H1 (cell line): ENCODE measurements at regions not wholly inside any gene's neighbourhood (a gene's known extent, or its start where the extent isn't known, plus 50 kb on each side); places are given as distances from the start of the nearest gene placed in this dataset.

Source experiments
- CTCF ChIA-PET: fragments of 300-600 bp; sonication (Branson Sonifier 250); formaldehyde crosslinking; loops from one replicate; lab custom pipeline; 2021; ENCODE audit not compliant: partially characterized antibody; lab: Charles Lee
- POLR2A ChIA-PET: fragments of 300-600 bp; sonication (Branson Sonifier 250); formaldehyde crosslinking; loops from one replicate; lab custom pipeline; 2021; ENCODE audit warnings: inconsistent platforms; ENCODE audit not compliant: partially characterized antibody; lab: Charles Lee
- DNase-seq, 2 experiments: peaks; one replicate each; pipeline versions ENCODE4 v3.0.0 to v3.0.0-alpha.2; 2010 to 2022; ENCODE audit warnings: low spot score in 2 of 2, low read depth in 1 of 2, mixed read lengths in 1 of 2
- FAIRE-seq: peaks from 2 replicates; lab custom pipeline; 2011; peaks lifted over from hg19 to GRCh38; lab: Jason Lieb, UNC
- H2AFZ ChIP-seq: 2 replicates; pipeline ENCODE4 v1.8.1; 2012; ENCODE audit warnings: low read length, inconsistent platforms
- H2AK5ac ChIP-seq: 2 replicates; pipeline ENCODE4 v1.6.1; 2013; ENCODE audit warnings: low read depth, low read length
- H2BK120ac ChIP-seq: replicated peaks from 2 replicates; pipeline ENCODE3; 2013; ENCODE audit warnings: low read depth, low read length, inconsistent platforms
- H2BK12ac ChIP-seq: 2 replicates; pipeline ENCODE4 v1.6.1; 2013; ENCODE audit warnings: low read depth, low read length
- H2BK15ac ChIP-seq: 2 replicates; pipeline ENCODE4 v1.6.1; 2013; ENCODE audit warnings: low read length
- H2BK20ac ChIP-seq: 2 replicates; pipeline ENCODE4 v1.6.1; 2013; ENCODE audit warnings: low read length
- H2BK5ac ChIP-seq: 2 replicates; pipeline ENCODE4 v1.6.1; 2013; ENCODE audit warnings: low read depth, low read length
- H3K14ac ChIP-seq: 2 replicates; pipeline ENCODE4 v1.6.1; 2013; ENCODE audit warnings: inconsistent platforms; ENCODE audit not compliant: insufficient read length
- H3K18ac ChIP-seq: 2 replicates; pipeline ENCODE4 v1.6.1; 2013; ENCODE audit warnings: low read length; ENCODE audit errors: extremely low read depth
- H3K23ac ChIP-seq: 2 replicates; pipeline ENCODE4 v1.6.1; 2013; ENCODE audit warnings: inconsistent platforms; ENCODE audit not compliant: insufficient read length
- H3K23me2 ChIP-seq: 2 replicates; pipeline ENCODE4 v1.6.1; 2013; ENCODE audit warnings: low read depth, low read length
- H3K27ac ChIP-seq: 2 replicates; pipeline ENCODE4 v1.6.1; 2011; ENCODE audit warnings: low read depth, low read length, inconsistent platforms
- H3K27me3 ChIP-seq, 4 experiments: replicated peaks in 1 of 4; 1 replicate in 1 of 4; 2 replicates in 3 of 4; pipeline versions ENCODE4 v1.6.1 to v1.8.1; 2011 to 2013; ENCODE audit warnings: low read length in 3 of 4, mild to moderate bottlenecking in 3 of 4, inconsistent platforms in 2 of 4, mixed read lengths in 2 of 4, moderate library complexity in 1 of 4; ENCODE audit not compliant: control insufficient read depth in 3 of 4, insufficient read depth in 3 of 4; ENCODE audit errors: extremely low read depth in 1 of 4
- H3K36me3 ChIP-seq, 4 experiments: 2 replicates each; pipeline versions ENCODE4 v1.6.1 to v1.8.1; 2011 to 2013; ENCODE audit warnings: mild to moderate bottlenecking in 4 of 4, low read length in 3 of 4, moderate library complexity in 2 of 4, control low read depth in 1 of 4, inconsistent platforms in 1 of 4; ENCODE audit not compliant: insufficient read depth in 4 of 4, control insufficient read depth in 2 of 4
- H3K4ac ChIP-seq: replicated peaks from 2 replicates; pipeline ENCODE3; 2013; ENCODE audit warnings: low read length, low read depth, mixed read lengths, inconsistent platforms; ENCODE audit not compliant: insufficient read length
- H3K4me1 ChIP-seq, 4 experiments: replicated peaks in 1 of 4; 1 replicate in 1 of 4; 2 replicates in 3 of 4; pipeline versions ENCODE4 v1.6.1 to v1.8.1; 2011 to 2013; ENCODE audit warnings: low read length in 3 of 4, inconsistent platforms in 2 of 4, mixed read lengths in 1 of 4; ENCODE audit not compliant: insufficient read depth in 4 of 4, control insufficient read depth in 3 of 4
- H3K4me2 ChIP-seq, 2 experiments: 2 replicates each; pipeline versions ENCODE4 v1.6.1 to v1.8.1; 2011 to 2013; ENCODE audit warnings: low read depth in 2 of 2, low read length in 2 of 2, control low read depth in 1 of 2, inconsistent platforms in 1 of 2, mild to moderate bottlenecking in 1 of 2; ENCODE audit not compliant: insufficient read depth in 1 of 2
- H3K4me3 ChIP-seq, 4 experiments: fragments of 200-600, 300-600 bp in 1 of 4; sonication (generic), shearing (Covaris generic), sonication (Bioruptor Twin) in 1 of 4; 2 replicates each; pipeline versions ENCODE4 v1.5.1 to v1.8.1; 2011 to 2016; ENCODE audit warnings: low read length in 4 of 4, low read depth in 3 of 4, control low read depth in 2 of 4, inconsistent platforms in 2 of 4, mild to moderate bottlenecking in 2 of 4, mixed read lengths in 1 of 4, moderate library complexity in 1 of 4; ENCODE audit not compliant: insufficient read depth in 2 of 4; ENCODE audit errors: extremely low read depth in 1 of 4
- H3K56ac ChIP-seq: replicated peaks from 2 replicates; pipeline ENCODE3; 2013; ENCODE audit warnings: low read depth, mild to moderate bottlenecking, mixed read lengths, low read length, inconsistent platforms; ENCODE audit not compliant: insufficient read length
- H3K79me1 ChIP-seq: 2 replicates; pipeline ENCODE4 v1.6.1; 2013; ENCODE audit warnings: low read depth, low read length, control low read depth
- H3K79me2 ChIP-seq, 2 experiments: 2 replicates each; pipeline versions ENCODE4 v1.6.1 to v1.8.1; 2012 to 2013; ENCODE audit warnings: low read length in 2 of 2, mild to moderate bottlenecking in 2 of 2, inconsistent platforms in 1 of 2; ENCODE audit not compliant: insufficient read depth in 2 of 2, control insufficient read depth in 1 of 2
- H3K9ac ChIP-seq, 4 experiments: replicated peaks in 1 of 4; 1 replicate in 1 of 4; 2 replicates in 3 of 4; pipeline versions ENCODE4 v1.6.1 to v1.8.1; 2011 to 2013; ENCODE audit warnings: low read depth in 3 of 4, low read length in 3 of 4, control low read depth in 2 of 4, mild to moderate bottlenecking in 2 of 4, moderate library complexity in 2 of 4, inconsistent platforms in 1 of 4; ENCODE audit errors: extremely low read depth in 1 of 4
- H3K9me3 ChIP-seq, 2 experiments: 2 replicates each; pipeline versions ENCODE4 v1.6.1 to v1.8.1; 2012 to 2013; ENCODE audit warnings: mild to moderate bottlenecking in 2 of 2, moderate library complexity in 2 of 2, control low read depth in 1 of 2, inconsistent platforms in 1 of 2, low read depth in 1 of 2, low read length in 1 of 2, mixed read lengths in 1 of 2; ENCODE audit not compliant: insufficient read depth in 2 of 2
- H4K20me1 ChIP-seq, 2 experiments: replicated peaks in 1 of 2; 2 replicates each; pipeline versions ENCODE3 to v1.8.1; 2011 to 2013; ENCODE audit warnings: inconsistent platforms in 2 of 2, low read length in 2 of 2, mild to moderate bottlenecking in 1 of 2; ENCODE audit not compliant: insufficient read depth in 2 of 2, control insufficient read depth in 1 of 2
- H4K5ac ChIP-seq: 2 replicates; pipeline ENCODE4 v1.6.1; 2013; ENCODE audit warnings: low read length, low read depth, mixed read lengths, inconsistent platforms; ENCODE audit not compliant: insufficient read length
- H4K8ac ChIP-seq: 2 replicates; pipeline ENCODE4 v1.8.0; 2013; ENCODE audit warnings: mild to moderate bottlenecking, moderate library complexity, low read length, inconsistent platforms; ENCODE audit not compliant: insufficient read depth; ENCODE audit errors: extremely low read depth
- H4K91ac ChIP-seq: replicated peaks from 2 replicates; pipeline ENCODE3; 2013; ENCODE audit warnings: low read length, mixed read lengths, inconsistent platforms; ENCODE audit not compliant: insufficient read length
- CTCF ChIP-seq, 3 experiments: IDR thresholded peaks; 1 replicate in 2 of 3; 2 replicates in 1 of 3; pipeline versions ENCODE4 v1.5.1 to v1.6.1; 2011; ENCODE audit warnings: low read length in 3 of 3, mild to moderate bottlenecking in 3 of 3, inconsistent platforms in 2 of 3, low read depth in 1 of 3, moderate library complexity in 1 of 3; ENCODE audit not compliant: insufficient read depth in 1 of 3; ENCODE audit errors: control extremely low read depth in 1 of 3
- PHF8 ChIP-seq: fragments of 200-600 bp; sonication (generic); conservative IDR thresholded peaks from 2 replicates; pipeline ENCODE4 v1.7.1; 2012; ENCODE audit warnings: low read depth, mild to moderate bottlenecking, inconsistent platforms, low read length, moderate library complexity
- POLR2A ChIP-seq, 2 experiments: IDR thresholded peaks; 1 replicate in 1 of 2; 2 replicates in 1 of 2; pipeline ENCODE4 v1.6.1; 2011; ENCODE audit warnings: low read depth in 2 of 2, low read length in 2 of 2, mild to moderate bottlenecking in 2 of 2; ENCODE audit errors: control extremely low read depth in 1 of 2
- RAD21 ChIP-seq, 2 experiments: IDR thresholded peaks in 1 of 2; conservative IDR thresholded peaks in 1 of 2; 2 replicates each; pipeline ENCODE4 v1.6.1; 2011; ENCODE audit warnings: low read depth in 2 of 2, low read length in 2 of 2, improper control_type of control experiment in 1 of 2, inconsistent platforms in 1 of 2, mild to moderate bottlenecking in 1 of 2, moderate library complexity in 1 of 2
- WGBS, 2 experiments: shearing (Covaris generic) in 1 of 2; methylation state at CpG; one replicate each; pipeline versions ENCODE4 v1.1.6 to v1.1.7; 2013 to 2015; ENCODE audit warnings: low lambda C conversion rate in 2 of 2, mixed read lengths in 2 of 2, inconsistent platforms in 1 of 2, low coverage in 1 of 2, missing lambda C conversion rate in 1 of 2; ENCODE audit not compliant: insufficient replicate concordance in 2 of 2, insufficient coverage in 1 of 2, insufficient read length in 1 of 2; ENCODE audit errors: extremely low coverage in 1 of 2, missing lambda C conversion rate in 1 of 2; 5-methylcytosine and 5-hydroxymethylcytosine counted together

GRCh38 chr7:13359656-13360055 is 629.8 kb downstream of the ETV1 start:
- H2BK20ac ChIP-seq: no peak overlapping the region
- no peaks in the 10 kb centered on the region for H3K23me2 ChIP-seq
- no peak overlapping the region for H4K8ac ChIP-seq
- no peak overlapping the region for H2BK120ac ChIP-seq
- no peak overlapping the region for H3K56ac ChIP-seq
- no peak overlapping the region for H3K4ac ChIP-seq
- no peak overlapping the region for H4K91ac ChIP-seq
- H2AFZ ChIP-seq: no peak overlapping the region
- no peak overlapping the region for H2AK5ac ChIP-seq
- H4K20me1 ChIP-seq: no peaks in the 10 kb centered on the region
- FAIRE-seq (no peak), DNase-seq (no peak)
- ChIA-PET POLR2A (no interaction called here), CTCF (interaction anchor here (1.1 to 5.7 kb wide), 3 partner anchors 18 to 85 kb away, joined by 3 to 54 read pairs (median 5); no protein-coding TSS in a partner anchor)
- H3K9me3 ChIP-seq: no peaks in the 10 kb centered on the region
- H2BK5ac ChIP-seq: no peak overlapping the region
- 89% methylated on average over 9 of the region's 10 CpGs; no CpG with 5 or more reads in 1 of the 2 experiments for WGBS, 2 experiments
- no peak overlapping the region for H3K4me2 ChIP-seq
- no peaks in the 10 kb centered on the region for H3K4me1 ChIP-seq
- H3K9ac ChIP-seq: no peak overlapping the region
- no peak overlapping the region for H2BK15ac ChIP-seq
- H3K18ac ChIP-seq: no peak overlapping the region
- TF ChIP-seq PHF8 (no peak), CTCF (IDR thresholded peaks at IDR 0.05; ENCODE audit: control extremely low read depth in 1 of 3, insufficient read depth in 1 of 3, low read depth in 1 of 3, low read length in 3 of 3) (peak in 1 of 3 experiments; percentile 27; a peak in 1 of 4 replicates), RAD21 (IDR thresholded peaks at IDR 0.05 in 1 of 2, conservative IDR thresholded peaks at IDR 0.05 in 1 of 2; ENCODE audit: low read depth in 2 of 2, low read length in 2 of 2) (peak; percentile 37 to 56), POLR2A (IDR thresholded peaks at IDR 0.05; ENCODE audit: control extremely low read depth in 1 of 2, low read depth in 2 of 2, low read length in 2 of 2) (no peak)
- H3K27me3 ChIP-seq: no peaks in the 10 kb centered on the region
- H2BK12ac ChIP-seq: no peak overlapping the region
- H3K14ac ChIP-seq: no peak overlapping the region
- H3K36me3 ChIP-seq: no peaks in the 10 kb centered on the region
- H3K27ac ChIP-seq: no peak overlapping the region
- no peaks in the 10 kb centered on the region for H3K79me2 ChIP-seq
- no peak overlapping the region for H3K4me3 ChIP-seq
- no peak overlapping the region for H3K23ac ChIP-seq
- H4K5ac ChIP-seq: no peak overlapping the region
- H3K79me1 ChIP-seq: no peaks in the 10 kb centered on the region
